GM18511 (cell line): ENCODE measurements at regions not wholly inside any gene's neighbourhood (a gene's known extent, or its start where the extent isn't known, plus 50 kb on each side); places are given as distances from the start of the nearest gene placed in this dataset.

ENCODE experiments used
- ATAC-seq: cut with Tn5 transposase; IDR thresholded peaks from one replicate; pipeline ENCODE4 v1.9.1; 2021; ENCODE audit warnings: mild to moderate bottlenecking, moderate library complexity; ENCODE audit not compliant: unreplicated experiment

- no peak for ATAC-seq
These were observed 672.5 kb upstream of the PCDH20 start for GRCh38 chr13:62088165-62088564.

- no peak for ATAC-seq
These were observed 671.5 kb upstream of the PCDH20 start for GRCh38 chr13:62087124-62087523.

GRCh38 chr13:62085337-62086229, 669.9 kb upstream of the PCDH20 start:
- ATAC-seq, result no peak

- ATAC-seq, result no peak
These were observed 669.1 kb upstream of the PCDH20 start for GRCh38 chr13:62084728-62085127.

GRCh38 chr13:62067821-62068220, 652.2 kb upstream of the PCDH20 start:
- ATAC-seq, result no peak

GRCh38 chr13:62065016-62065415, 649.4 kb upstream of the PCDH20 start:
- ATAC-seq, result no peak

- ATAC-seq, result no peak
These were observed 646.1 kb upstream of the PCDH20 start for GRCh38 chr13:62061751-62062150.

- ATAC-seq, result no peak
These were observed 644.9 kb upstream of the PCDH20 start for GRCh38 chr13:62060570-62060969.

GRCh38 chr13:62057286-62057685, 641.6 kb upstream of the PCDH20 start:
- ATAC-seq, result no peak

- no peak for ATAC-seq
These were observed 634.3 kb upstream of the PCDH20 start for GRCh38 chr13:62049992-62050391.

- no peak for ATAC-seq
These were observed 630.9 kb upstream of the PCDH20 start for GRCh38 chr13:62046512-62046911.

GRCh38 chr13:62043600-62043999, 628.0 kb upstream of the PCDH20 start:
- no peak for ATAC-seq

GRCh38 chr13:62040806-62041205, 625.2 kb upstream of the PCDH20 start:
- no peak for ATAC-seq

- no peak for ATAC-seq
These were observed 624.4 kb upstream of the PCDH20 start for GRCh38 chr13:62040078-62040477.

GRCh38 chr13:62038214-62038613, 622.6 kb upstream of the PCDH20 start:
- ATAC-seq, result peak; percentile 93

- ATAC-seq, result no peak
These were observed 620.3 kb upstream of the PCDH20 start for GRCh38 chr13:62035981-62036380.

- no peak for ATAC-seq
These were observed 618.3 kb upstream of the PCDH20 start for GRCh38 chr13:62033934-62034333.

GRCh38 chr13:62022369-62022768, 606.7 kb upstream of the PCDH20 start:
- ATAC-seq, result no peak

- no peak for ATAC-seq
These were observed 604.2 kb upstream of the PCDH20 start for GRCh38 chr13:62019858-62020257.

GRCh38 chr13:62014299-62014698, 598.6 kb upstream of the PCDH20 start:
- peak; percentile 75 for ATAC-seq

- no peak for ATAC-seq
These were observed 587.8 kb upstream of the PCDH20 start for GRCh38 chr13:62003452-62003851.

GRCh38 chr13:61994174-61994573, 578.5 kb upstream of the PCDH20 start:
- no peak for ATAC-seq

- ATAC-seq, result no peak
These were observed 574.3 kb upstream of the PCDH20 start for GRCh38 chr13:61989978-61990377.
